ENCODE measurements at regions not wholly inside any gene's neighbourhood (a gene's known extent, or its start where the extent isn't known, plus 50 kb on each side); places are given as distances from the start of the nearest gene placed in this dataset.

DNA sequence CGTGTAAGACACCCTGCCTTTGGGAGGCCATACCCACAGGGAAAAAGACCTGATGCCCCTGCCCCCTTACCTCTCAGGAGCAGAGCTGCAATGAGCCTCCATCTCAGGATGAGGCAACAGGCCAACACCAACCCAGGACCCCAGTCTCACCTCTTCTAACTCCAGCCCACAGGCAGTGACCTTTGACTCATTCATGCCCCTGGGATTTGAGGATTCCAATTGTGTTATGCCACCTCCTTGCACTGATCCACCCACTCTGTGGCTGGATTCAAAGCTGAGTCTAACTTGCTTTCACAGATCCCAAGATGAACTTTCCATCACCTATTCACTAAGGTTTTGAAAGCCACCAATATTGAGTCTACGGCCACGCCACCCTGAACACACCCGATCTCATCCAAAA is 64.7 kb downstream of the MINAR1 start:
- H2BK5ac ChIP-seq (ENCODE audit: insufficient read length, low read length): no peak overlapping the region
- no peaks in the 10 kb centered on the region for H3K9me3 ChIP-seq (ENCODE audit: control insufficient read depth, low read depth, low read length)
- no peaks in the 10 kb centered on the region for H3K79me1 ChIP-seq (ENCODE audit: insufficient read depth, low read depth, low read length, poor library complexity, severe bottlenecking)
- H3T11ph ChIP-seq (ENCODE audit: low read length): no peak overlapping the region
- H4K20me1 ChIP-seq (ENCODE audit: control insufficient read depth, insufficient read depth, insufficient read length): no peaks in the 10 kb centered on the region
- H3K14ac ChIP-seq (ENCODE audit: insufficient read depth, low read length): no peak overlapping the region
- H3K18ac ChIP-seq (ENCODE audit: insufficient read length, low read depth, low read length): no peak overlapping the region
- no peak overlapping the region for H3K56ac ChIP-seq (ENCODE audit: insufficient read length, low read depth, low read length)
- peaks cover 11 to 14% of the 10 kb centered on the region in 2 experiments for H3K4me1 Mint-ChIP-seq
- no peak overlapping the region for H3K27ac Mint-ChIP-seq
- no peaks in the 10 kb centered on the region for H3K79me2 ChIP-seq (ENCODE audit: insufficient read depth, low read length)
- no peak overlapping the region for H2AFZ ChIP-seq (ENCODE audit: low read length)
- no CpG with 5 or more reads among the region's 4 CpGs for WGBS (ENCODE audit: extremely low coverage, insufficient read length, low lambda C conversion rate)
- H2BK12ac ChIP-seq (ENCODE audit: insufficient read length, low read depth, low read length): no peak overlapping the region
- no peak overlapping the region for H3K27ac ChIP-seq (ENCODE audit: insufficient read length, low read depth, low read length)
- H3K4me1 ChIP-seq (ENCODE audit: insufficient read depth, low read length): peaks cover 10% of the 10 kb centered on the region; the same call in 1 of the 2 replicates
- H4K5ac ChIP-seq (ENCODE audit: insufficient read length, low read depth, low read length): no peak overlapping the region
- H3K27me3 ChIP-seq (ENCODE audit: insufficient read depth, low read length): no peaks in the 10 kb centered on the region
- no peaks in the 10 kb centered on the region for H3K23me2 ChIP-seq (ENCODE audit: insufficient read length, low read depth, low read length, poor library complexity, severe bottlenecking)
- H3K4ac ChIP-seq (ENCODE audit: low read depth, low read length): no peak overlapping the region
- no peak overlapping the region for H2AK5ac ChIP-seq (ENCODE audit: insufficient read length, low read length)
- no peak overlapping the region for H4K91ac ChIP-seq (ENCODE audit: insufficient read length, low read depth, low read length)
- peaks cover 0 to 3% of the 10 kb centered on the region in 2 experiments; a peak in 2 of 5 replicates for H3K9me3 Mint-ChIP-seq
- no peak overlapping the region for H2BK20ac ChIP-seq (ENCODE audit: low read depth, low read length, poor library complexity, severe bottlenecking)
- TF ChIP-seq, protein P1, sequence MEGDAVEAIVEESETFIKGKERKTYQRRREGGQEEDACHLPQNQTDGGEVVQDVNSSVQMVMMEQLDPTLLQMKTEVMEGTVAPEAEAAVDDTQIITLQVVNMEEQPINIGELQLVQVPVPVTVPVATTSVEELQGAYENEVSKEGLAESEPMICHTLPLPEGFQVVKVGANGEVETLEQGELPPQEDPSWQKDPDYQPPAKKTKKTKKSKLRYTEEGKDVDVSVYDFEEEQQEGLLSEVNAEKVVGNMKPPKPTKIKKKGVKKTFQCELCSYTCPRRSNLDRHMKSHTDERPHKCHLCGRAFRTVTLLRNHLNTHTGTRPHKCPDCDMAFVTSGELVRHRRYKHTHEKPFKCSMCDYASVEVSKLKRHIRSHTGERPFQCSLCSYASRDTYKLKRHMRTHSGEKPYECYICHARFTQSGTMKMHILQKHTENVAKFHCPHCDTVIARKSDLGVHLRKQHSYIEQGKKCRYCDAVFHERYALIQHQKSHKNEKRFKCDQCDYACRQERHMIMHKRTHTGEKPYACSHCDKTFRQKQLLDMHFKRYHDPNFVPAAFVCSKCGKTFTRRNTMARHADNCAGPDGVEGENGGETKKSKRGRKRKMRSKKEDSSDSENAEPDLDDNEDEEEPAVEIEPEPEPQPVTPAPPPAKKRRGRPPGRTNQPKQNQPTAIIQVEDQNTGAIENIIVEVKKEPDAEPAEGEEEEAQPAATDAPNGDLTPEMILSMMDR (conservative IDR thresholded peaks at IDR 0.05): no peak
- H3K4me3 Mint-ChIP-seq: no peak overlapping the region
- H2BK120ac ChIP-seq (ENCODE audit: low read depth, low read length, poor library complexity, severe bottlenecking): no peak overlapping the region
- H3K9ac ChIP-seq (ENCODE audit: extremely low read depth, insufficient read length, low read length): no peak overlapping the region
- H3K23ac ChIP-seq (ENCODE audit: insufficient read length, low read depth, low read length): no peak overlapping the region
- DNase-seq: no peak
- no peak overlapping the region for H3K4me2 ChIP-seq (ENCODE audit: insufficient read depth, insufficient read length, low read length)
- no peak overlapping the region for H2BK15ac ChIP-seq (ENCODE audit: low read depth, low read length)
- peaks cover 0 to 4% (median 0%) of the 10 kb centered on the region in 3 experiments; a peak in 2 of 7 replicates for H3K36me3 Mint-ChIP-seq (ENCODE audit: insufficient read depth in 1 of 3, low read depth in 3 of 3)
- no peaks in the 10 kb centered on the region; the same call in 1 of the 2 replicates for H3K27me3 Mint-ChIP-seq (ENCODE audit: low read depth)
- no peak overlapping the region for H4K8ac ChIP-seq (replicated peaks; ENCODE audit: insufficient read length, low read depth, low read length)
